H1 (cell line): ENCODE measurements at regions not wholly inside any gene's neighbourhood (a gene's known extent, or its start where the extent isn't known, plus 50 kb on each side); places are given as distances from the start of the nearest gene placed in this dataset.

ENCODE experiments used
- BCL11A ChIP-seq, 2 experiments: IDR thresholded peaks; one replicate each; pipeline ENCODE4 v1.6.1; 2011; ENCODE audit warnings: low read depth in 2 of 2, low read length in 2 of 2, mild to moderate bottlenecking in 2 of 2
- EP300 ChIP-seq, 2 experiments: IDR thresholded peaks; 1 replicate in 1 of 2; 2 replicates in 1 of 2; pipeline ENCODE4 v1.6.1; 2011 to 2012; ENCODE audit warnings: low read depth in 2 of 2, low read length in 2 of 2, mild to moderate bottlenecking in 2 of 2, borderline replicate concordance in 1 of 2, inconsistent platforms in 1 of 2, moderate library complexity in 1 of 2
- EZH2 ChIP-seq: fragments of 200-600 bp; sonication (generic); IDR thresholded peaks from 2 replicates; pipeline ENCODE4 v1.7.1; 2012; ENCODE audit warnings: low read depth, mild to moderate bottlenecking, moderate library complexity, low read length, inconsistent platforms; ENCODE audit not compliant: severe bottlenecking
- GABPA ChIP-seq: IDR thresholded peaks from 2 replicates; pipeline ENCODE4 v1.6.1; 2011; ENCODE audit warnings: mild to moderate bottlenecking, low read length, moderate library complexity, borderline replicate concordance; ENCODE audit not compliant: insufficient read depth
- HDAC2 ChIP-seq, 2 experiments: fragments of 300-600 bp in 1 of 2; sonication (generic) in 1 of 2; IDR thresholded peaks; 2 replicates each; pipeline ENCODE4 v1.6.1; 2011 to 2012; ENCODE audit warnings: low read depth in 2 of 2, low read length in 2 of 2, mild to moderate bottlenecking in 2 of 2, moderate library complexity in 2 of 2, borderline replicate concordance in 1 of 2, inconsistent platforms in 1 of 2
- POLR2AphosphoS5 ChIP-seq: IDR thresholded peaks from 2 replicates; pipeline ENCODE4 v1.6.1; 2011; ENCODE audit warnings: low read depth, low read length
- POU5F1 ChIP-seq: IDR thresholded peaks from 2 replicates; pipeline ENCODE4 v1.6.1; 2011; ENCODE audit warnings: low read depth, mild to moderate bottlenecking, low read length, moderate library complexity
- SRF ChIP-seq: IDR thresholded peaks from 2 replicates; pipeline ENCODE4 v1.6.1; 2011; ENCODE audit warnings: mild to moderate bottlenecking, low read depth, low read length, moderate library complexity
- YY1 ChIP-seq: IDR thresholded peaks from 2 replicates; pipeline ENCODE4 v1.6.1; 2011; ENCODE audit warnings: low read depth, mild to moderate bottlenecking, low read length
- TF ChIP-seq, protein P1 (sequence below): IDR thresholded peaks from 2 replicates; pipeline ENCODE4 v1.6.1; 2011; ENCODE audit warnings: low read length, improper control_type of control experiment
- TF ChIP-seq, protein P2 (sequence below), 3 experiments: IDR thresholded peaks; 1 replicate in 2 of 3; 2 replicates in 1 of 3; pipeline versions ENCODE4 v1.5.1 to v1.6.1; 2011; ENCODE audit warnings: low read length in 3 of 3, mild to moderate bottlenecking in 3 of 3, inconsistent platforms in 2 of 3, low read depth in 1 of 3, moderate library complexity in 1 of 3; ENCODE audit not compliant: insufficient read depth in 1 of 3; ENCODE audit errors: control extremely low read depth in 1 of 3

DNA sequence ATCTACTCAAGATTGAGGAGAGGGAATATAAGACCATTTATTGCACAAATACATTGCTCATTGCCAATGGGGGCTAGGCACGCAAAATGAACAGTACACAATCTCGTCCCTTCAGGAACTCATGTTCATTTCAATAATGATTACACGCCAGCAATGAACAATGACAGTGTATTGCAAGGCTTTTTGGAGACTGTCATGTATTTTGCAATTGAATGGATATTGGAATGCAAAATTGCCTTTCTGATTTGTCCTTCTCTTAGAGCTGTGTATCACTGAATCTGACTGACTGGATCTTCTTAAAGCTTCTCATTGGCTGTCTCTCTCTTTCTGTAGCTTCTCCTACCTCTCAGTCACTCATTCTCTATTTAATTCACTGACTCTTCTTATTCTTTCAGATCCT is 400.2 kb upstream of the DCN start:
- TF ChIP-seq, protein P1, sequence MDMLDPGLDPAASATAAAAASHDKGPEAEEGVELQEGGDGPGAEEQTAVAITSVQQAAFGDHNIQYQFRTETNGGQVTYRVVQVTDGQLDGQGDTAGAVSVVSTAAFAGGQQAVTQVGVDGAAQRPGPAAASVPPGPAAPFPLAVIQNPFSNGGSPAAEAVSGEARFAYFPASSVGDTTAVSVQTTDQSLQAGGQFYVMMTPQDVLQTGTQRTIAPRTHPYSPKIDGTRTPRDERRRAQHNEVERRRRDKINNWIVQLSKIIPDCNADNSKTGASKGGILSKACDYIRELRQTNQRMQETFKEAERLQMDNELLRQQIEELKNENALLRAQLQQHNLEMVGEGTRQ: no peak
- TF ChIP-seq, protein P2, sequence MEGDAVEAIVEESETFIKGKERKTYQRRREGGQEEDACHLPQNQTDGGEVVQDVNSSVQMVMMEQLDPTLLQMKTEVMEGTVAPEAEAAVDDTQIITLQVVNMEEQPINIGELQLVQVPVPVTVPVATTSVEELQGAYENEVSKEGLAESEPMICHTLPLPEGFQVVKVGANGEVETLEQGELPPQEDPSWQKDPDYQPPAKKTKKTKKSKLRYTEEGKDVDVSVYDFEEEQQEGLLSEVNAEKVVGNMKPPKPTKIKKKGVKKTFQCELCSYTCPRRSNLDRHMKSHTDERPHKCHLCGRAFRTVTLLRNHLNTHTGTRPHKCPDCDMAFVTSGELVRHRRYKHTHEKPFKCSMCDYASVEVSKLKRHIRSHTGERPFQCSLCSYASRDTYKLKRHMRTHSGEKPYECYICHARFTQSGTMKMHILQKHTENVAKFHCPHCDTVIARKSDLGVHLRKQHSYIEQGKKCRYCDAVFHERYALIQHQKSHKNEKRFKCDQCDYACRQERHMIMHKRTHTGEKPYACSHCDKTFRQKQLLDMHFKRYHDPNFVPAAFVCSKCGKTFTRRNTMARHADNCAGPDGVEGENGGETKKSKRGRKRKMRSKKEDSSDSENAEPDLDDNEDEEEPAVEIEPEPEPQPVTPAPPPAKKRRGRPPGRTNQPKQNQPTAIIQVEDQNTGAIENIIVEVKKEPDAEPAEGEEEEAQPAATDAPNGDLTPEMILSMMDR (IDR thresholded peaks at IDR 0.05; ENCODE audit: control extremely low read depth in 1 of 3, insufficient read depth in 1 of 3, low read depth in 1 of 3, low read length in 3 of 3): no peak
- TF ChIP-seq GABPA: no peak
- no peak for TF ChIP-seq HDAC2 (IDR thresholded peaks at IDR 0.05; ENCODE audit: borderline replicate concordance in 1 of 2, low read depth in 2 of 2, low read length in 2 of 2)
- no peak for TF ChIP-seq YY1
- TF ChIP-seq BCL11A (IDR thresholded peaks at IDR 0.05; ENCODE audit: low read depth in 2 of 2, low read length in 2 of 2): no peak
- no peak for TF ChIP-seq POU5F1
- TF ChIP-seq EZH2: no peak
- TF ChIP-seq POLR2AphosphoS5: no peak
- TF ChIP-seq SRF: no peak
- no peak for TF ChIP-seq EP300 (IDR thresholded peaks at IDR 0.05; ENCODE audit: borderline replicate concordance in 1 of 2, low read depth in 2 of 2, low read length in 2 of 2)
